Activated CD4-positive, alpha-beta T cell treated with anti-CD3 and anti-CD28 coated beads, Interleukin-2, amount 10 ng/mL, durations not matched to agents 24 days and 14 days (primary cell): ENCODE measurements at regions not wholly inside any gene's neighbourhood (a gene's known extent, or its start where the extent isn't known, plus 50 kb on each side); places are given as distances from the start of the nearest gene placed in this dataset.
A peak's percentile ranks its signal among the peaks of the same experiment; 100 is the strongest.

Experiments used
- DNase-seq: peaks from one replicate; pipeline ENCODE4 v3.0.0; 2022
- H3K27ac Mint-ChIP-seq: one replicate; pipeline ENCODE4 v1.8.0; 2022; ENCODE audit warnings: mild to moderate bottlenecking, mixed read lengths
- H3K27me3 Mint-ChIP-seq: one replicate; pipeline ENCODE4 v1.8.0; 2022; ENCODE audit warnings: mixed read lengths
- H3K36me3 Mint-ChIP-seq: one replicate; pipeline ENCODE4 v1.8.0; 2022; ENCODE audit warnings: low read depth, mild to moderate bottlenecking, mixed read lengths
- H3K4me1 Mint-ChIP-seq: one replicate; pipeline ENCODE4 v1.8.0; 2021; ENCODE audit warnings: mixed read lengths
- H3K4me3 Mint-ChIP-seq: one replicate; pipeline ENCODE4 v1.8.0; 2022; ENCODE audit warnings: mild to moderate bottlenecking, moderate library complexity, mixed read lengths
- H3K9me3 Mint-ChIP-seq: one replicate; pipeline ENCODE4 v1.8.0; 2021; ENCODE audit warnings: mixed read lengths
- intact Hi-C: fragments of 100-400 bp; cut with micrococcal nuclease; formaldehyde crosslinking; loops from one replicate; pipeline ENCODE4 v1.15.1; 2023

DNA sequence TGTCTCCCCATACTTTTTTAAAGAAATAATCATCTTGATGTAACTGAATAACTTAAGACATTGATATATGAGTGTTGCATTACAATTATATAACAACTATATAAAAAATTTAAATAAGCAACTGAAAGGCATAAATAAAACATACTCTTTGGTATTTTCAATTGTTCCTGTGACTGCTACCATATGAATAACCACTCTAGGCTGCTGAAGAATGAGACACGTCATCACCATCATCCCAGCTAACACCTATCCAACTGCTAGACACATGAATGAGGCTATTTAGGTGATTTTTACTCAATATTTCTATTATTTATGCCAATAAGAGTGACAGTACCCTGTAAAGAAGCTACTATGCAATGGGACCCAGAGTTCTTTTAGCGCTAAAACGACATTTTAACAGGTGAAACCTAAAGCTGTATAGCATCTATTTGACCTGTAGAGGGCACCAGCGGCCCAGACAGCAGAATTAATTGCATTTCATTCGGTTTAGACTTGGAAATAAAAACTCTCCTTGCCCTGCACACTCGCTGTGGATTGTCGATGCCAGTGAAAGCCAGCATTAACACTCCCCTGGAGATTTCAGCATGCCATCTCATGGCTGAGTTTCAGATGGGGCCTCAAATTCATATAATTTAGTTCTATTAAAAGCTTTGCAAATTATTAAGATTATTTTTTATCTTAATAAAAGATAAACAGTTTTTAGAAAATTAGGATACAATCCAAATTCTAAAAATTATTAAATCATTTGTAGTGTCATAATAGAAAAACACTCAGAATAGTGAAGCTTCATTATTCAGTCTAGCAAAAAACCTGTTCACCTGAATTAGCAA is 89.4 kb upstream of the MAP2 start:
- peak; percentile 78 for DNase-seq
- no peaks in the 10 kb centered on the region for H3K36me3 Mint-ChIP-seq
- H3K4me3 Mint-ChIP-seq: no peak overlapping the region
- intact Hi-C loops: loop anchor here (1.0 to 10.0 kb wide), 4 partner anchors 88 to 930 kb away; partner anchors contain the start of gene PTH2R
- H3K4me1 Mint-ChIP-seq: no peaks in the 10 kb centered on the region
- no peak overlapping the region for H3K27ac Mint-ChIP-seq
- no peaks in the 10 kb centered on the region for H3K27me3 Mint-ChIP-seq
- H3K9me3 Mint-ChIP-seq: no peaks in the 10 kb centered on the region

DNA sequence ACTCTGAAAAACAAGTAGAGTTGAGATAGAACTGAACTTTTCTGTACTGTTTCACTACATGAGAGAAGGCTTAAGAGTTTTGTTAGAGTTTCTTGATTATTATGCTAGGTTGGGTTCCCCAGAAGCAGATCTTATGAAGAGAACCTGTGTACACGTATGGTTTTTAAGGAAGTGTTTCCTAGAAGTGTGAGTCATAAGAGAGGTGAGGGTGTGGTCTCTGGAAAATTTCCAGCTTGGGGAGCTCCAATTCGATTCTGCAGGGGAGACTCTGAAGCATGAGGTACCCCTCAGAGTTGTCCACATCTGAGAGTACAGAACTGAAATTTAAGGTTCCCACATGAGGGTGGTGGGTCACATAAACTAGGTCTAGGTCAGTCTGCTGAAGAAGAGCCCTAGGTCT is 83.3 kb upstream of the MAP2 start:
- no peaks in the 10 kb centered on the region for H3K9me3 Mint-ChIP-seq
- intact Hi-C loops: no loop called here
- no peaks in the 10 kb centered on the region for H3K27me3 Mint-ChIP-seq
- no peaks in the 10 kb centered on the region for H3K4me1 Mint-ChIP-seq
- H3K36me3 Mint-ChIP-seq: no peaks in the 10 kb centered on the region
- no peak for DNase-seq
- no peak overlapping the region for H3K27ac Mint-ChIP-seq
- H3K4me3 Mint-ChIP-seq: no peak overlapping the region

GRCh38 chr2:209344349-209344748 is 79.5 kb upstream of the MAP2 start:
- Mint-ChIP-seq H3K4me3 (no peak overlapping the region), H3K27ac (no peak overlapping the region), H3K4me1 (no peaks in the 10 kb centered on the region), H3K36me3 (no peaks in the 10 kb centered on the region), H3K9me3 (no peaks in the 10 kb centered on the region), H3K27me3 (no peaks in the 10 kb centered on the region)
- DNase-seq: no peak
- intact Hi-C loops: no loop called here

GRCh38 chr2:209348433-209348832 is 75.4 kb upstream of the MAP2 start:
- Mint-ChIP-seq H3K36me3 (no peaks in the 10 kb centered on the region), H3K27me3 (no peaks in the 10 kb centered on the region), H3K4me3 (no peak overlapping the region)

GRCh38 chr2:209351636-209352035 is 72.2 kb upstream of the MAP2 start:
- H3K9me3 Mint-ChIP-seq: no peaks in the 10 kb centered on the region
- H3K27ac Mint-ChIP-seq: no peak overlapping the region
- H3K4me3 Mint-ChIP-seq: no peak overlapping the region
- H3K27me3 Mint-ChIP-seq: no peaks in the 10 kb centered on the region
- intact Hi-C loops: no loop called here
- H3K36me3 Mint-ChIP-seq: no peaks in the 10 kb centered on the region
- no peaks in the 10 kb centered on the region for H3K4me1 Mint-ChIP-seq
- DNase-seq: no peak

More at GRCh38 chr2:209348433-209348832, 75.4 kb upstream of the MAP2 start:
- Mint-ChIP-seq H3K9me3 (no peaks in the 10 kb centered on the region), H3K27ac (no peak overlapping the region), H3K4me1 (no peaks in the 10 kb centered on the region)
- DNase-seq: no peak
- intact Hi-C loops: no loop called here

DNA sequence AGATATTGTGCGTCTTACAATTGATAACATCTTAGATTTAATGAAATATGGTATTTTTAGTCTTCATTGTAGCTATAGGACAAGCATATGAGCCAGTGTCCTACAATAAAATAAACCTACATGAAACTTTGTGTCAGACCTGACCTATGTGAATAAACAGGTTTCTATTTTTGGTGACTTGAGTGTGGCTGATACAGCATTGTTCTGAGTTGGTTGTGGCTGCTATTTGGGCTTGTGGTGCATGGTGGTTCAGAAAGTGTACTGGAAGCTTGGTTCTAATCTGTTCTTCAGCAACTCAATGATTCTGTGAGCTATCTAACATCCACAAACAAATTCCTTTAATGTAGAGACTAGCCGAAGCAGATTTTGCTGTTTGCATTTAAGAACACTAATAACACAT is 64.9 kb upstream of the MAP2 start:
- intact Hi-C loops: no loop called here
- no peak overlapping the region for H3K27ac Mint-ChIP-seq
- no peaks in the 10 kb centered on the region for H3K9me3 Mint-ChIP-seq
- no peaks in the 10 kb centered on the region for H3K27me3 Mint-ChIP-seq
- DNase-seq: no peak
- no peaks in the 10 kb centered on the region for H3K4me1 Mint-ChIP-seq
- H3K4me3 Mint-ChIP-seq: no peak overlapping the region
- no peaks in the 10 kb centered on the region for H3K36me3 Mint-ChIP-seq

DNA sequence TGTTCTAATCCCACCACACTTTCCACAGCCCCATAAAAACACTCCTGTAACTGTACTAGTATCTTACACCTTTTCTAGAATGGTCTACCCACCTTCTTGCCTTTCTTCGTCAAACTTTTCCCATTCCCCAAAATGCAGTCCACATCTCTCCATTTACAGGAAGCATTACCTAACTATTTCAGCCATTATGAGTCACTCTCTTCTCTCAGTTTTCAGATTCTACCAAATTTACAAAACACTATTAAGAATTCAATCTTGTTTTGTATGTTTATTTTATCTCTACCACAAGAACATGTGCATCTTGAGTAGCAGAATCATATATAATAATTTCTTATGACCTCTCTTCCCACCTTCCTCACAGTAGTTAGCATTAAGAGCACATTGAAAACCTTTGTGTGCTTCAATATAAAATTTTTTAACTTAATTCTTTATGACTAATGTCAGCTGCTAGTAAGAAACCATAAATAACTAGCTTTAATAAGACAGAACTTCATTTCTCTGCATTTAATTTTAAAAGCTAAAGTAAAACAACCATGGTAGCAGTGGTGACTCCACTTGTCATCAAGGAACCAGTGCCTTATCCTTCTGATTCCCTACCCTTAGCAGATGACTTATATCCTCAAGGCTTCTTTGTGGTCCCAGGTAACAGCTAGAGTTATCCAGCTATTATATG is 56.6 kb upstream of the MAP2 start:
- H3K9me3 Mint-ChIP-seq: no peaks in the 10 kb centered on the region
- H3K27ac Mint-ChIP-seq: no peak overlapping the region
- no peaks in the 10 kb centered on the region for H3K36me3 Mint-ChIP-seq
- intact Hi-C loops: no loop called here
- no peak for DNase-seq
- no peaks in the 10 kb centered on the region for H3K4me1 Mint-ChIP-seq
- H3K4me3 Mint-ChIP-seq: no peak overlapping the region
- no peaks in the 10 kb centered on the region for H3K27me3 Mint-ChIP-seq

DNA sequence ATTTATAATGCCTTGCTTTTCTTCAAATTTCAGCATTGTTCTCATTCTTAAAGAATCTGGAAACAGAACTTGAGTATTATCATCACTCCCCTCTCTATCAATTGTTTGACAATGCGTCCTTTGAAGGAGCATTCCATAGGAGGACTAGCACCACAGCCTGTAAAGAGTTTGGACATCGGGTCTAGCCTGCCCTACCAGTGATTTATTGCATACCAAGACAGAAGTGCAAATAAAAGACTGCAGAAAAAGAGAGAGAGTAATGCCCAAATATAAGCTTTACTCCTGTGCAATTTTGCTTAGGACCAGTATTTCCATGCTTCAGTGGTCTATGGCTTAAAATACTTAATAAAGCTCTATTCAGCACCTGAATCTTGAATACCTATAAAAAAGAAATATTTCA is 55.4 kb upstream of the MAP2 start:
- H3K4me1 Mint-ChIP-seq: no peaks in the 10 kb centered on the region

GRCh38 chr2:209368914-209369313 is 54.9 kb upstream of the MAP2 start:
- no peak for DNase-seq
- Mint-ChIP-seq H3K27me3 (no peaks in the 10 kb centered on the region), H3K9me3 (peaks cover 5% of the 10 kb centered on the region), H3K4me1 (no peaks in the 10 kb centered on the region), H3K4me3 (no peak overlapping the region), H3K27ac (no peak overlapping the region), H3K36me3 (no peaks in the 10 kb centered on the region)
- intact Hi-C loops: no loop called here

More for the DNA sequence above, 55.4 kb upstream of the MAP2 start:
- intact Hi-C loops: no loop called here
- DNase-seq: no peak
- Mint-ChIP-seq H3K4me3 (no peak overlapping the region), H3K27ac (no peak overlapping the region), H3K36me3 (no peaks in the 10 kb centered on the region), H3K27me3 (no peaks in the 10 kb centered on the region), H3K9me3 (peaks cover 5% of the 10 kb centered on the region)

- intact Hi-C loops: no loop called here
- Mint-ChIP-seq H3K9me3 (peaks cover 5% of the 10 kb centered on the region), H3K27ac (no peak overlapping the region), H3K27me3 (no peaks in the 10 kb centered on the region), H3K36me3 (no peaks in the 10 kb centered on the region), H3K4me1 (no peaks in the 10 kb centered on the region), H3K4me3 (no peak overlapping the region)
- DNase-seq: no peak
Observed at GRCh38 chr2:209369656-209370055, 54.2 kb upstream of the MAP2 start.

DNA sequence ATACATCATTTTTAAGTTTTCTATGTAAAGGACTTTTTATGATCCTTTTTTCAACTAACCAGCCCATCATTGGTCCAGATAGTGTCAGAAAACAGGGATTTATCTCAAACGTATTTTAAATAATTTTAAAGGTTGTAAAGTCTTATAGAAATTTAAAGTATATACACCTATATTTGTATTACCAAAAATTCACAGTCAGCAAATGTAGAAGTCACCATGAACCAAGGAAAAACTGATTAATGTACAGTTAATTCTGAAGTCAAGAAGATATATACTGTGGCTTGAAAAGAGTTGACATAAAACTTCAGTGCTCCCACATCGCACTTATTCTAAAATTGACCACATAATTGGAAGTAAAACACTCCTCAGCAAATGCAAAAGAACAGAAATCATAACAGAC is 52.4 kb upstream of the MAP2 start:
- no peak for DNase-seq

More for the DNA sequence above, 52.4 kb upstream of the MAP2 start:
- Mint-ChIP-seq H3K36me3 (no peaks in the 10 kb centered on the region), H3K27ac (no peak overlapping the region), H3K4me3 (no peak overlapping the region), H3K27me3 (no peaks in the 10 kb centered on the region), H3K4me1 (no peaks in the 10 kb centered on the region), H3K9me3 (peaks cover 5% of the 10 kb centered on the region)
- intact Hi-C loops: no loop called here
